Endodermal cell (in vitro differentiated cells): ENCODE measurements at regions not wholly inside any gene's neighbourhood (a gene's known extent, or its start where the extent isn't known, plus 50 kb on each side); places are given as distances from the start of the nearest gene placed in this dataset.
"Not testable (repeated sequence)": the region's sequence is repeated elsewhere in the genome, so short reads cannot be mapped to it uniquely, and the experiment has no call there.

Source experiments
- DNase-seq: peaks from one replicate; pipeline ENCODE4 v3.0.0-alpha.2; 2017
- H3K27ac ChIP-seq: 2 replicates; pipeline ENCODE4 v1.5.1; 2013; ENCODE audit warnings: mild to moderate bottlenecking, low read depth, low read length, moderate library complexity
- H3K27me3 ChIP-seq: 2 replicates; pipeline ENCODE4 v1.6.1; 2013; ENCODE audit warnings: mild to moderate bottlenecking, low read length, moderate library complexity; ENCODE audit not compliant: insufficient read depth, control insufficient read depth, poor library complexity, severe bottlenecking
- H3K36me3 ChIP-seq: 2 replicates; pipeline ENCODE4 v1.7.0; 2013; ENCODE audit warnings: mild to moderate bottlenecking, low read length, moderate library complexity; ENCODE audit not compliant: control insufficient read depth, insufficient read depth
- H3K4me1 ChIP-seq: one replicate; pipeline ENCODE4 v1.7.0; 2013; ENCODE audit warnings: low read length; ENCODE audit not compliant: control insufficient read depth, insufficient read depth
- H3K4me3 ChIP-seq: 2 replicates; pipeline ENCODE4 v1.5.1; 2013; ENCODE audit warnings: mild to moderate bottlenecking, low read length, moderate library complexity
- H3K9ac ChIP-seq: 2 replicates; pipeline ENCODE4 v1.6.1; 2013; ENCODE audit warnings: mild to moderate bottlenecking, low read length, moderate library complexity; ENCODE audit not compliant: poor library complexity, severe bottlenecking; ENCODE audit errors: extremely low read depth
- H3K9me3 ChIP-seq: 2 replicates; pipeline ENCODE4 v1.6.1; 2013; ENCODE audit warnings: mild to moderate bottlenecking, low read length, moderate library complexity; ENCODE audit not compliant: control insufficient read depth
- H3K27ac Mint-ChIP-seq: 2 replicates; pipeline ENCODE4 v1.8.0; 2020; ENCODE audit warnings: mixed read lengths
- H3K27me3 Mint-ChIP-seq: 2 replicates; pipeline ENCODE4 v1.8.0; 2021; ENCODE audit warnings: mild to moderate bottlenecking, mixed read lengths; ENCODE audit not compliant: insufficient read depth
- H3K36me3 Mint-ChIP-seq: 2 replicates; pipeline ENCODE4 v1.8.0; 2020; ENCODE audit warnings: low read depth, mixed read lengths
- H3K4me1 Mint-ChIP-seq: 2 replicates; pipeline ENCODE4 v1.8.0; 2020; ENCODE audit warnings: mixed read lengths
- H3K4me3 Mint-ChIP-seq: 2 replicates; pipeline ENCODE4 v1.8.0; 2020; ENCODE audit warnings: mild to moderate bottlenecking, moderate library complexity, mixed read lengths
- H3K9me3 Mint-ChIP-seq: 2 replicates; pipeline ENCODE4 v1.8.0; 2020; ENCODE audit warnings: mild to moderate bottlenecking, mixed read lengths
- WGBS, 2 experiments: methylation state at CpG; one replicate each; pipeline versions ENCODE4 v1.1.5 to v1.1.7; 2013; ENCODE audit warnings: missing lambda C conversion rate in 2 of 2, mixed read lengths in 1 of 2; ENCODE audit not compliant: insufficient coverage in 1 of 2, insufficient read length in 1 of 2; 5-methylcytosine and 5-hydroxymethylcytosine counted together
- TF ChIP-seq, protein P1 (sequence below): fragments of 200-600 bp; sonication (generic); conservative IDR thresholded peaks from 2 replicates; pipeline ENCODE4 v1.5.0; 2021; ENCODE audit warnings: antibody characterized with exemption, mild to moderate bottlenecking

DNA sequence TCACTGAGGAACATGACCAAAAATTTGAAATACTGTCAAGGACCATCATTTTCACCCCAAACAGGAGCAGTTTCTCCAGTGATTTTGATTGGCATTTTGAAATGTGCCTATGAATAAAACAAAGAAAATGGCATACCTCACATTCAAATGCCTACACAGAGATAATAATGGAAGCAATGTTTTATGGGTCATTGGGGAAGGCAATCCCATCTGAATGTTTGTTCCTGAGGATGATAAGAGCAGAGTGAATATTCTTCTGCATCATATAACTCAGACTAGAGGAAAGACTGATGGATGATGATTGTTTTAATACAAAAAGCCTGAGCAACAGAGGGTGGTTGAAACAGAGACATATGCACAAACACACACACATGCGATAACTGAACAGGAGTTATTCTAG lies 2749.9 kb downstream of the PCDH9 start:
- no peak overlapping the region for H3K9ac ChIP-seq
- H3K4me1 ChIP-seq = no peaks in the 10 kb centered on the region
- H3K36me3 ChIP-seq = no peaks in the 10 kb centered on the region
- Mint-ChIP-seq H3K4me1 (no peaks in the 10 kb centered on the region), H3K4me3 (no peak overlapping the region), H3K27me3 (no peaks in the 10 kb centered on the region), H3K27ac (no peak overlapping the region), H3K9me3 (peaks cover 12% of the 10 kb centered on the region), H3K36me3 (peaks cover 4% of the 10 kb centered on the region)
- no peak overlapping the region for H3K27ac ChIP-seq
- no peak for DNase-seq
- no peaks in the 10 kb centered on the region for H3K9me3 ChIP-seq
- H3K27me3 ChIP-seq = no peaks in the 10 kb centered on the region
- TF ChIP-seq, protein P1, sequence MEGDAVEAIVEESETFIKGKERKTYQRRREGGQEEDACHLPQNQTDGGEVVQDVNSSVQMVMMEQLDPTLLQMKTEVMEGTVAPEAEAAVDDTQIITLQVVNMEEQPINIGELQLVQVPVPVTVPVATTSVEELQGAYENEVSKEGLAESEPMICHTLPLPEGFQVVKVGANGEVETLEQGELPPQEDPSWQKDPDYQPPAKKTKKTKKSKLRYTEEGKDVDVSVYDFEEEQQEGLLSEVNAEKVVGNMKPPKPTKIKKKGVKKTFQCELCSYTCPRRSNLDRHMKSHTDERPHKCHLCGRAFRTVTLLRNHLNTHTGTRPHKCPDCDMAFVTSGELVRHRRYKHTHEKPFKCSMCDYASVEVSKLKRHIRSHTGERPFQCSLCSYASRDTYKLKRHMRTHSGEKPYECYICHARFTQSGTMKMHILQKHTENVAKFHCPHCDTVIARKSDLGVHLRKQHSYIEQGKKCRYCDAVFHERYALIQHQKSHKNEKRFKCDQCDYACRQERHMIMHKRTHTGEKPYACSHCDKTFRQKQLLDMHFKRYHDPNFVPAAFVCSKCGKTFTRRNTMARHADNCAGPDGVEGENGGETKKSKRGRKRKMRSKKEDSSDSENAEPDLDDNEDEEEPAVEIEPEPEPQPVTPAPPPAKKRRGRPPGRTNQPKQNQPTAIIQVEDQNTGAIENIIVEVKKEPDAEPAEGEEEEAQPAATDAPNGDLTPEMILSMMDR = no peak
- 100% methylated on average over 1 of the region's 1 CpG; no CpG with 5 or more reads in 1 of the 2 experiments for WGBS, 2 experiments
- H3K4me3 ChIP-seq = no peak overlapping the region

DNA sequence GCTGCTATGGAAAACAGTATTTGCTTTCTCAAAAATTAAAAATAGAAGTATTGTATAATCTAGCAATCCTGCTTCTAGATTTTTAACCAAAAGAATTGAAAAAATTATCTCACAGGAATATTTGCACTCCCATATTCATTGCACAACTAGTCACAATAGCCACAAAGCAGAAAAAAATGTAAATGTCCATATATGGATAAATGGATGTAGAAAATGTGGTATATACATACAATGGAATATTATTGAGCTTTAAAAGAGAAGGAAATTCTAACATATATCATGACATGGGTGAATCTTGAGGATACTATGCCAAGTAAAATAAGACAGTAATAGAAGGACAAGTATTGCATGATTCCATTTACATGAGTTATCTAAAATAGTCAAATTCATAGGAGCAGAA lies 2753.0 kb downstream of the PCDH9 start:
- Histone ChIP-seq H3K9me3 (no peaks in the 10 kb centered on the region), H3K9ac (no peak overlapping the region)

DNA sequence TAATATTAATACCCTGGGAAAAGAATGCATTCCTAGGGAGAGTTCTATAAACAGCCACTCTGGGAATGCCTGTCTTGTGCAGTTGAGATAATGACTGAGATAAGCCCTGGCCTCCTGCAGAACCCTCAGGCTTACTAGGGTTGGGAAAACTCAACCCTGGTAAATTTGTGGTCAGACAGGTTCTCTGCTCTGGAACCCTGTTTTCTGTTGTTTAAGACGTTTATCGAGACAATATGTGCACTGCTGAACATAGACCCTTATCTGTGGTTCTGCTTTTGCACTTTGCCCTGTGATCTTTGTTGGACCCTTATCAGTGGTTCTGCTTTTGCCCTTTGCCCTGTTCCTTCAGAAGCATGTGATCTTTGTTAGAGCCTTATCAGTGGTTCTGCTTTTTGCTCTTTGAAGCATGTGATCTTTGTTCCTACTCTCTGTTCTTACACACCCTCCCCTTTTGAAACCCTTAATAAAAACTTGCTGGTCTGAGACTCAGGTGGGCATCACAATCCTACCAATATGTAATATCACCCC lies 2754.0 kb downstream of the PCDH9 start:
- not testable (repeated sequence) for H3K9ac ChIP-seq, H3K36me3 Mint-ChIP-seq, H3K27me3 Mint-ChIP-seq, H3K4me1 Mint-ChIP-seq, DNase-seq, H3K36me3 ChIP-seq, H3K27ac ChIP-seq, H3K27me3 ChIP-seq, H3K27ac Mint-ChIP-seq, H3K9me3 ChIP-seq, H3K4me3 ChIP-seq, H3K4me1 ChIP-seq, H3K4me3 Mint-ChIP-seq
- H3K9me3 Mint-ChIP-seq = peaks cover 12% of the 10 kb centered on the region
- 94 to 100% methylated on average over 2 of the region's 2 CpGs for WGBS, 2 experiments

More for the DNA sequence above, 2753.0 kb downstream of the PCDH9 start:
- Mint-ChIP-seq H3K9me3 (peaks cover 12% of the 10 kb centered on the region), H3K27me3 (no peaks in the 10 kb centered on the region), H3K27ac (no peak overlapping the region), H3K4me3 (no peak overlapping the region), H3K4me1 (no peaks in the 10 kb centered on the region), H3K36me3 (peaks cover 4% of the 10 kb centered on the region)
- no peaks in the 10 kb centered on the region for H3K36me3 ChIP-seq
- no peak overlapping the region for H3K4me3 ChIP-seq
- no peaks in the 10 kb centered on the region for H3K27me3 ChIP-seq
- H3K4me1 ChIP-seq = no peaks in the 10 kb centered on the region
- TF ChIP-seq, protein P1 = no peak
- no peak overlapping the region for H3K27ac ChIP-seq
- no peak for DNase-seq

DNA sequence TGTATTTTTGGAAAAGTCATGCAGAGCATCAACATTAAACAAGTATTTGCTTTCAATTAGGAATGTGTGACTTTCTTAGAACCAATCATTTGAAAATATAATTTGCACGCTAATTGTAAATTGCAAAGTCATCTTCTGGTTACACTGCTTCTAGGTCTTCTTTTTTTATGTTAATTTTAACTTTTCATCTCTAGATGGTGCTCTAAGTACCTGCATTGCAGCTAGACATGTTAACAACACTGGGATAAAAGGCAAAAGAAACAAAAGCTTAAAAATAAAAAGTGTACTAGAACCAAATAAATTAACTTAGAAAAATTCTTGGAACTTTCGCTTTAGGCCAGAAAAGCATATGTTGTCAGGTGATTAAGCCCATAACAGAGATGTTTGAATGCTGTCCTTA lies 2758.2 kb downstream of the PCDH9 start:
- H3K9me3 Mint-ChIP-seq = peaks cover 12% of the 10 kb centered on the region
- H3K4me3 Mint-ChIP-seq = no peak overlapping the region
- H3K4me3 ChIP-seq = no peak overlapping the region
- no peak overlapping the region for H3K27ac ChIP-seq
- H3K4me1 Mint-ChIP-seq = peaks cover 7% of the 10 kb centered on the region
- no peaks in the 10 kb centered on the region for H3K36me3 ChIP-seq
- 73% methylated on average over 2 of the region's 2 CpGs; no CpG with 5 or more reads in 1 of the 2 experiments for WGBS, 2 experiments
- no peaks in the 10 kb centered on the region for H3K4me1 ChIP-seq
- peak overlapping the region; percentile 26 for H3K27ac Mint-ChIP-seq
- peaks cover 4% of the 10 kb centered on the region for H3K36me3 Mint-ChIP-seq
- no peaks in the 10 kb centered on the region for H3K27me3 ChIP-seq
- H3K9ac ChIP-seq = no peak overlapping the region
- no peak for DNase-seq
- TF ChIP-seq, protein P1 = peak; percentile 68
- H3K9me3 ChIP-seq = no peaks in the 10 kb centered on the region
- no peaks in the 10 kb centered on the region for H3K27me3 Mint-ChIP-seq
